GM18907 (cell line): ENCODE measurements at regions not wholly inside any gene's neighbourhood (a gene's known extent, or its start where the extent isn't known, plus 50 kb on each side); places are given as distances from the start of the nearest gene placed in this dataset.
"Not testable (repeated sequence)": the region's sequence is repeated elsewhere in the genome, so short reads cannot be mapped to it uniquely, and the experiment has no call there.

Source experiments
- ATAC-seq: cut with Tn5 transposase; IDR thresholded peaks from one replicate; pipeline ENCODE4 v1.9.1; 2021; ENCODE audit warnings: mild to moderate bottlenecking, moderate library complexity; ENCODE audit not compliant: unreplicated experiment

- ATAC-seq, result no peak
These were observed 561.0 kb downstream of the LTN1 start for GRCh38 chr21:28431527-28432200.

GRCh38 chr21:28431022-28431421 lies 561.7 kb downstream of the LTN1 start:
- ATAC-seq, result no peak

- no peak for ATAC-seq
These were observed 563.5 kb downstream of the LTN1 start for GRCh38 chr21:28429161-28429560.

- ATAC-seq, result no peak
These were observed 565.2 kb downstream of the LTN1 start for GRCh38 chr21:28427394-28428022.

- no peak for ATAC-seq
These were observed 566.1 kb downstream of the LTN1 start for GRCh38 chr21:28426545-28426944.

GRCh38 chr21:28423521-28424190 lies 569.0 kb downstream of the LTN1 start:
- no peak for ATAC-seq

- no peak for ATAC-seq
These were observed 570.8 kb downstream of the LTN1 start for GRCh38 chr21:28421716-28422524.

GRCh38 chr21:28419811-28420210 lies 572.9 kb downstream of the LTN1 start:
- no peak for ATAC-seq

GRCh38 chr21:28418726-28419514 lies 573.8 kb downstream of the LTN1 start:
- no peak for ATAC-seq

GRCh38 chr21:28410256-28410655 lies 582.4 kb downstream of the LTN1 start:
- ATAC-seq, result no peak

GRCh38 chr21:28402616-28402989 lies 590.1 kb downstream of the LTN1 start:
- no peak for ATAC-seq

- no peak for ATAC-seq
These were observed 595.6 kb downstream of the LTN1 start for GRCh38 chr21:28397040-28397439.

- ATAC-seq, result no peak
These were observed 596.3 kb downstream of the LTN1 start for GRCh38 chr21:28396421-28396820.

GRCh38 chr21:28393279-28393678 lies 599.4 kb downstream of the LTN1 start:
- no peak for ATAC-seq

- no peak for ATAC-seq
These were observed 600.5 kb downstream of the LTN1 start for GRCh38 chr21:28391938-28392849.

GRCh38 chr21:28387220-28387619 lies 605.5 kb downstream of the LTN1 start:
- ATAC-seq, result no peak

- ATAC-seq, result no peak
These were observed 606.8 kb downstream of the LTN1 start for GRCh38 chr21:28385845-28386244.

GRCh38 chr21:28381000-28381745 lies 611.5 kb downstream of the LTN1 start:
- not testable (repeated sequence) for ATAC-seq

- ATAC-seq, result no peak
These were observed 612.4 kb downstream of the LTN1 start for GRCh38 chr21:28380241-28380640.
